ENCODE measurements at regions not wholly inside any gene's neighbourhood (a gene's known extent, or its start where the extent isn't known, plus 50 kb on each side); places are given as distances from the start of the nearest gene placed in this dataset.

DNA sequence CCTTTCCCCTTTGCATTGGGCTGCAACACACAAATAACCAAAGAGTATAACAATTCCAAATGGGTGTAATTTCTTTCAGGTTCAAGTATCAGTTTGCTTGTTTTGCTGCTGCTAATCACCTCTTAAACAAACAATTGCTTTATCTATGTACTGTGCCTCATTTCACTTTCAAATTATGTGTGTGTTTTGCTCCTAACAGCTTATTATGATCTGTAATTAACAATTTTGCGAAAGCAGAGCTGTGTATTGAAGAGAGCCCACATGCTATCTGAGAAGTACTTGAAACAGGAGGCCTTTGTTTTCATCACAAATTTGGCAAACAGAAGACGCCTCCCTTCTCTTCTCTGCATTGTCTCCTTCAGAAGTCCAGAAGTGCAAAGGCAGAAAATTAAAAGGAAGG is 312.0 kb downstream of the TLE1 start:
- no peak overlapping the region for H3K9ac ChIP-seq (ENCODE audit: low read depth in 2 of 2, low read length in 2 of 2)
- H3K27ac ChIP-seq: no peak overlapping the region

DNA sequence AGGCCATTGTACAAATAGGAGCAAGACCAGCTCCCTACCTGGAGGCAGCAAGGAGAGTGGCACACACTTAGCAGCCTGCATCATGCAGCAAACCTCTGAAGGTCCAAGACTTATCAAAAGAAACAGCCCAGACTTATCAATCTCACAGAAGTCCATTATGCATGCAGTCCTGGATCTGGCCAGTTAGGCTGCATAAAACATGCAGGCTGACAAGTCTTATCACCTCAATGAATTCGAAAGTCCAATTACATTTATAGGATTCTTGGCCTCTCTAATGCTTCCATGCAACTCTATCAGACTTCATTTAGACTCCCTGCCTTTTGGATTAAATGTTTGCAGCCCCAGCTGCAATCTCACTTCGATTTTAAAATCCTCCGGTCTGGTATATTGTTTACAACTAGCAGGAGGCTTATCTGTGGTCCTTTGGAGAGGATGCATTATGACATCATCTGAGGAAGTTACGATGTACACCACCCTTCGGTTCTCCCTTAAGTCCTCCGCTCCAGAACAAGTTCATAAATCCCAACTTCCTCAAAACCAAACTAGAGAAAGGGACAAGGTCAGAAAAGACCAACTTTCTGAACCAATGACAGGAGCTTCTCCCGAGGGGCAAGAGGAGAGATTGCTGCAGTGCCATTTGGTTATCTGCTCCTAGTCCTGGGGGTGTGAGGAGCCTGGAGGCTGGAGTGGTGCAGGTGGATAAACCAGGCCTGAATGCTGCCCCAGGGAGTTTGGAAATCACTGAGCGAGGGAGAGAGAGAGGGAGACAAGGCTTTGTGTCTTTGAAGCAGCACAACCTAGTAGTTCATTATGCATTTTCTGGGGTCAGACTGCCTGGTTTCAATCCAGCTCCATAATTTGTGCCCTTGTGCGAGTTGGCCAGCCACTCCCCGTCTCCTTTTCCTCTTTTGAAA is 313.9 kb downstream of the TLE1 start:
- Histone ChIP-seq H3K36me3 (no peaks in the 10 kb centered on the region), H3K27me3 (no peaks in the 10 kb centered on the region), H3K9me3 (no peaks in the 10 kb centered on the region), H3K27ac (no peak overlapping the region), H3K4me1 (no peaks in the 10 kb centered on the region), H3K4me3 (no peak overlapping the region), H3K9ac (ENCODE audit: low read depth in 2 of 2, low read length in 2 of 2) (no peak overlapping the region)
- TF ChIP-seq, protein P1, sequence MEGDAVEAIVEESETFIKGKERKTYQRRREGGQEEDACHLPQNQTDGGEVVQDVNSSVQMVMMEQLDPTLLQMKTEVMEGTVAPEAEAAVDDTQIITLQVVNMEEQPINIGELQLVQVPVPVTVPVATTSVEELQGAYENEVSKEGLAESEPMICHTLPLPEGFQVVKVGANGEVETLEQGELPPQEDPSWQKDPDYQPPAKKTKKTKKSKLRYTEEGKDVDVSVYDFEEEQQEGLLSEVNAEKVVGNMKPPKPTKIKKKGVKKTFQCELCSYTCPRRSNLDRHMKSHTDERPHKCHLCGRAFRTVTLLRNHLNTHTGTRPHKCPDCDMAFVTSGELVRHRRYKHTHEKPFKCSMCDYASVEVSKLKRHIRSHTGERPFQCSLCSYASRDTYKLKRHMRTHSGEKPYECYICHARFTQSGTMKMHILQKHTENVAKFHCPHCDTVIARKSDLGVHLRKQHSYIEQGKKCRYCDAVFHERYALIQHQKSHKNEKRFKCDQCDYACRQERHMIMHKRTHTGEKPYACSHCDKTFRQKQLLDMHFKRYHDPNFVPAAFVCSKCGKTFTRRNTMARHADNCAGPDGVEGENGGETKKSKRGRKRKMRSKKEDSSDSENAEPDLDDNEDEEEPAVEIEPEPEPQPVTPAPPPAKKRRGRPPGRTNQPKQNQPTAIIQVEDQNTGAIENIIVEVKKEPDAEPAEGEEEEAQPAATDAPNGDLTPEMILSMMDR (IDR thresholded peaks at IDR 0.05): no peak
- DNase-seq: no peak
- intact Hi-C loops (cut with DNase I): no loop called here

More for the DNA sequence above, 312.0 kb downstream of the TLE1 start:
- TF ChIP-seq, protein P1 (IDR thresholded peaks at IDR 0.05): no peak
- no peak overlapping the region for H3K4me3 ChIP-seq
- no peak for DNase-seq
- no peaks in the 10 kb centered on the region for H3K4me1 ChIP-seq
- H3K9me3 ChIP-seq: no peaks in the 10 kb centered on the region
- H3K27me3 ChIP-seq: no peaks in the 10 kb centered on the region
- intact Hi-C loops (cut with DNase I): no loop called here
- no peaks in the 10 kb centered on the region for H3K36me3 ChIP-seq

DNA sequence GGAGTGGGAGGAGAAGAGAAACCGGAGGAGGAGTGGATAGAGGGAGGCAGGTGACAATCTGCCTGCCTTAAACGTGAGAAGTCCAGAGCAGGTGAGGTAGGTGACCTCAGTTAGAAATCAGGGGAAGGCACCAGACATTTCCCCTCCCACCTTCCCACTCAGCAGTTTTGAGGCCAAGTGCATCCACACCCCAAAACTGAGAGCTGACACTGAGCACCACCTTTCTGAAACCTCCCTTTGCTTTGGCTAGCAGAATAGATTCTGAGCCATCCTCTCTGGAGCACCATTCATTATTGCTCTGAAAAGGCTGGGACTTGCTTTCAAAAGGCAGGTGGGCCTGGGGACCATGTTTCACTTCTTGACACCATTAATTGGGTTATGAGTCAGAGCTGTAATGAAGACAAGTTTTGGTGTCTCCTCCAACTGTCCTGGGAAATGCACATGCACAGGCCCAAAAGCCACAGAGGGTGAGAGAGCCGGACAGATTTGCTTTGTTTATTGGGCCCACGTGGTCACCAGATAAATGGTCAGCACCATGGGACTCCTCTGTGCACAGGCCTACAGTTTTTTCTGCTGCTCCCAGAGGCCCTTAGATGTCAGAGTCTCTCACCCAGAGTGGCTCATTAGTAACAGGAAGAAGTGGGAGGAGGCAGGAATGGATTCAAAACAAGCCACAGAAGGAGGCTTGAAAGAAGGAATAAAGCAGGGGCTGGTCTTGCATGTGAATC is 314.7 kb downstream of the TLE1 start:
- Histone ChIP-seq H3K27me3 (no peaks in the 10 kb centered on the region), H3K4me1 (no peaks in the 10 kb centered on the region), H3K4me3 (no peak overlapping the region), H3K36me3 (no peaks in the 10 kb centered on the region), H3K9ac (ENCODE audit: low read depth in 2 of 2, low read length in 2 of 2) (no peak overlapping the region), H3K9me3 (no peaks in the 10 kb centered on the region), H3K27ac (no peak overlapping the region)
- no peak for DNase-seq
- TF ChIP-seq, protein P1 (IDR thresholded peaks at IDR 0.05): no peak
- intact Hi-C loops (cut with DNase I): no loop called here

DNA sequence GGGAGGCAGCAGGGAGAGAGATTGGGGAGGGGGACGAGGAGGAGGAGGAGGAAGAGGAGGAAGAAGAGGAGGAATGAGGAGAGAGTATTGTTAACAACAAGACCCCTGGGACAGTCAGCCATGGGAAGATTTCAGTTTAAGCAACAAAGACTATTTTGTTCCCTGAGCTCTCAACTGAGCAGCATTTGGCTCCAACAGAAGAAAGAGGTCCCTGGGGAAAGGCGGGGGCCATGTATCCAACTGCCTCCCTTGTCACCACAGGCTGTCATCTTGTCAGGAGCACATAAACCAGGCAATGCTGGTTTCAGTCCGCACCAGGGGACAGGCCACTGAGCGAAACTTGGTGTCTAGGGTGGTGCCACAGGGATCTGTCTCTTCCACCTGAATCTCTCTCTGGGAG is 316.1 kb downstream of the TLE1 start:
- TF ChIP-seq, protein P1 (IDR thresholded peaks at IDR 0.05): no peak
- Histone ChIP-seq H3K27me3 (no peaks in the 10 kb centered on the region), H3K4me1 (no peaks in the 10 kb centered on the region), H3K36me3 (no peaks in the 10 kb centered on the region), H3K9ac (ENCODE audit: low read depth in 2 of 2, low read length in 2 of 2) (no peak overlapping the region), H3K4me3 (no peak overlapping the region), H3K9me3 (no peaks in the 10 kb centered on the region), H3K27ac (no peak overlapping the region)
- intact Hi-C loops (cut with DNase I): no loop called here
- no peak for DNase-seq

DNA sequence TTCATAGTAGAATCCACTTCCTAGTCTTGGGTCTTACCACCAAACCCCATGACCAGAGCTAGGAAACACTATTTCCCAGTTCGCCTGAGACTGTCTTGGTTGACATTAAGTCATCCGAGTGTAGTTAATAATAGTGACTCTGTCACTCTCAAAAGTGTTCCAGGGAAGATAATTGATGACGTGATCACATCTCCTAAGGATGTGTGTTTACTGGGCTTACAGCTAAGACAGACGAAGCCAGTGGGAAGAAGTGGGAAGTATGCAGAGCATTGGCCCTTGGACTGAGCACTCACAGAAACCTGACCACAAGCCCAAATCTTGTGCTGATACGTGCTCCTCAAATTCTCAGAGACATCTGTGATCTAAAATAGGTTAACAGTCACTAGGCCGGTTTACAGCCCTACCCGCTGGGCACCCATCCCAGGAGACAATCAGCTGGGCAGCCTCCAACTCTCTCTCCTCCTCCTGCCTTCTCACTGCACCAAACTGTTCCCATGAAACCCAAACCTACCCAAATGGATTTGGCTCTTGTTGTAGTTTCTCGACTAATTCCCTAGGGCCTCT is 316.6 kb downstream of the TLE1 start:
- Histone ChIP-seq H3K27ac (no peak overlapping the region), H3K9ac (ENCODE audit: low read depth in 2 of 2, low read length in 2 of 2) (no peak overlapping the region), H3K4me1 (no peaks in the 10 kb centered on the region), H3K27me3 (no peaks in the 10 kb centered on the region), H3K9me3 (no peaks in the 10 kb centered on the region), H3K4me3 (no peak overlapping the region), H3K36me3 (no peaks in the 10 kb centered on the region)
- DNase-seq: no peak
- TF ChIP-seq, protein P1 (IDR thresholded peaks at IDR 0.05): no peak
- intact Hi-C loops (cut with DNase I): no loop called here
